Ascending aorta (tissue), 2 donors: ENCODE measurements at regions not wholly inside any gene's neighbourhood (a gene's known extent, or its start where the extent isn't known, plus 50 kb on each side); places are given as distances from the start of the nearest gene placed in this dataset.

Experiments used
- DNase-seq, 2 donors: peaks; one replicate each; pipeline ENCODE4 v3.0.0-alpha.2; 2019; ENCODE audit warnings: low spot score in 2 of 2
- H3K27ac ChIP-seq, 2 donors: fragments of 200-600 bp; sonication (generic); one replicate each; pipeline ENCODE4 v1.5.1; 2016 to 2017; ENCODE audit warnings: mild to moderate bottlenecking in 1 of 2
- H3K27me3 ChIP-seq: fragments of 200-600 bp; sonication (generic); one replicate; pipeline ENCODE4 v1.5.1; 2017
- H3K36me3 ChIP-seq, 2 donors: fragments of 200-600 bp; sonication (generic); one replicate each; pipeline ENCODE4 v1.5.1; 2016
- H3K4me1 ChIP-seq, 2 donors: fragments of 200-600 bp; sonication (generic); one replicate each; pipeline ENCODE4 v1.5.1; 2016 to 2017; ENCODE audit warnings: mild to moderate bottlenecking in 1 of 2
- H3K4me3 ChIP-seq, 2 donors: fragments of 200-600 bp; sonication (generic); one replicate each; pipeline ENCODE4 v1.5.1; 2016 to 2017; ENCODE audit warnings: mild to moderate bottlenecking in 1 of 2
- H3K9me3 ChIP-seq, 2 donors: fragments of 200-600 bp; sonication (generic); one replicate each; pipeline ENCODE4 v1.5.1; 2016
- CTCF ChIP-seq, 3 experiments: fragments of 200-600 bp in 2 of 3; fragments of 450-650 bp in 1 of 3; sonication (generic) in 2 of 3; IDR thresholded peaks; one replicate each; pipeline ENCODE4 v1.5.1; 2016 to 2019; ENCODE audit warnings: antibody characterized with exemption in 3 of 3, mild to moderate bottlenecking in 1 of 3, moderate library complexity in 1 of 3
- intact Hi-C: fragments of 100-400 bp; cut with DNase I; formaldehyde crosslinking; loops from one replicate; pipeline ENCODE4 v1.15.1; 2023

GRCh38 chr9:4435197-4435596 is 55.1 kb upstream of the SLC1A1 start:
- H3K9me3 ChIP-seq = no peaks in the 10 kb centered on the region

GRCh38 chr9:4433379-4433778 is 56.9 kb upstream of the SLC1A1 start:
- intact Hi-C loops = no loop called here
- no peak for DNase-seq
- Histone ChIP-seq H3K36me3 (no peaks in the 10 kb centered on the region), H3K27me3 (no peaks in the 10 kb centered on the region), H3K4me3 (no peak overlapping the region), H3K27ac (no peak overlapping the region), H3K4me1 (no peaks in the 10 kb centered on the region), H3K9me3 (no peaks in the 10 kb centered on the region)
- TF ChIP-seq CTCF (IDR thresholded peaks at IDR 0.05) = no peak

More at GRCh38 chr9:4435197-4435596, 55.1 kb upstream of the SLC1A1 start:
- Histone ChIP-seq H3K4me1 (no peaks in the 10 kb centered on the region), H3K27me3 (no peaks in the 10 kb centered on the region), H3K4me3 (no peak overlapping the region), H3K27ac (no peak overlapping the region), H3K36me3 (no peaks in the 10 kb centered on the region)
- TF ChIP-seq CTCF (IDR thresholded peaks at IDR 0.05) = no peak
- no peak for DNase-seq
- intact Hi-C loops = no loop called here

GRCh38 chr9:4430432-4431261 is 59.6 kb upstream of the SLC1A1 start:
- DNase-seq = no peak
- Histone ChIP-seq H3K27ac (no peak overlapping the region), H3K27me3 (no peaks in the 10 kb centered on the region), H3K4me3 (no peak overlapping the region), H3K9me3 (no peaks in the 10 kb centered on the region), H3K36me3 (no peaks in the 10 kb centered on the region), H3K4me1 (no peaks in the 10 kb centered on the region)
- intact Hi-C loops = no loop called here
- TF ChIP-seq CTCF (IDR thresholded peaks at IDR 0.05) = no peak

- no peak for DNase-seq
- H3K4me3 ChIP-seq = no peak overlapping the region
- no peak for TF ChIP-seq CTCF (IDR thresholded peaks at IDR 0.05)
- no peak overlapping the region for H3K27ac ChIP-seq
- H3K27me3 ChIP-seq = no peaks in the 10 kb centered on the region
- H3K9me3 ChIP-seq = no peaks in the 10 kb centered on the region
- intact Hi-C loops = no loop called here
- no peaks in the 10 kb centered on the region for H3K4me1 ChIP-seq
- no peaks in the 10 kb centered on the region for H3K36me3 ChIP-seq
These were observed 64.8 kb upstream of the SLC1A1 start for GRCh38 chr9:4425319-4426045.

- H3K4me1 ChIP-seq = no peaks in the 10 kb centered on the region
- intact Hi-C loops = no loop called here
- DNase-seq = no peak
- no peak overlapping the region for H3K4me3 ChIP-seq
- no peaks in the 10 kb centered on the region for H3K36me3 ChIP-seq
- H3K9me3 ChIP-seq = no peaks in the 10 kb centered on the region
- no peak for TF ChIP-seq CTCF (IDR thresholded peaks at IDR 0.05)
- no peaks in the 10 kb centered on the region for H3K27me3 ChIP-seq
- H3K27ac ChIP-seq = no peak overlapping the region
These were observed 65.4 kb upstream of the SLC1A1 start for GRCh38 chr9:4424891-4425290.
